ENCODE measurements at regions not wholly inside any gene's neighbourhood (a gene's known extent, or its start where the extent isn't known, plus 50 kb on each side); places are given as distances from the start of the nearest gene placed in this dataset.
A peak's percentile ranks its signal among the peaks of the same experiment; 100 is the strongest.

DNA sequence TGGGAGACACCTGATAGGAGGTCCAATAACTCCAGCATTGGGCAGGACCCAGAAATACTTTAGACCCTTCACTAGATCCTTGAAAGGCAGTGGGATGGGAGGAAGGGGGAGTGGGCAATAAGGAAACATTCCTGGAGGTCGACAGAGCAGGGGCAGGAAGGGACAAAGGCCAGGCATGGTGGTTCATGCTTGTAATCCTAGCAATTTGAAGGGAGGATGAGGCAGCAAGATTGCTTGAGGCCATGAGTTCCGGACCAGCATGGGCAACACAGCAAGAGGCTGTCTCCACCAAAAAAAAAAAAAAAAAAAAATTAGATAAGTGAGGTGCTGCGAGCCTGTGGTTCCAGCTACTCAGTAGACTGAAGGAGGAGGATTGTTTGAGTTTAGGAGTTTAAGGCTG lies 134.9 kb downstream of the JCAD start:
- no peak for DNase-seq

DNA sequence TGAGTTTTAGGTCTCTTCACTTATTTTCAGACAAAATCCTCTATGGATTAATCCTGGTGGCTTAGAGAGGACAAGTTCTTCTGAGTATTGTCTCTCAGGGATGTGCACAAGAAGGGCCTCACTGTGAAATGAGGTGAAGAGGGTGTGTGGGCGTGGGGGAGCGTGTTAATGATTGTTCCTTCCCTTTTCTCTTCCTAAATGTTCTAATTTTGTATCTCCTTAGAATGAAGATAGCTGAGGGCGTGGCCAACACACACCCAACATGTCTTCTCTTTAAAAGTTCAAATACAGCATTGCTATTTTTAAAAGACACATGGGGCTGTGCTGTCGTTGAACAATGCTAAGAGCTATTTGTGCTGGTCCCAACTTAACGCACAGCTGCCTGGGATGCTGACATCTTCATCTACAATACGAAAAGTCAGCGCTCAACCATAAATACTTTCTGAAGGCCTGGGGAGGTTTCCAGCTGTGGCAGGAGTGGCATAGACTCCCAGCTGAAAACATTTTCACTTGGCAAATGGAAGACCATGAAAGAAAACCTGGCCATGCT lies 135.9 kb downstream of the JCAD start:
- no peak for DNase-seq

DNA sequence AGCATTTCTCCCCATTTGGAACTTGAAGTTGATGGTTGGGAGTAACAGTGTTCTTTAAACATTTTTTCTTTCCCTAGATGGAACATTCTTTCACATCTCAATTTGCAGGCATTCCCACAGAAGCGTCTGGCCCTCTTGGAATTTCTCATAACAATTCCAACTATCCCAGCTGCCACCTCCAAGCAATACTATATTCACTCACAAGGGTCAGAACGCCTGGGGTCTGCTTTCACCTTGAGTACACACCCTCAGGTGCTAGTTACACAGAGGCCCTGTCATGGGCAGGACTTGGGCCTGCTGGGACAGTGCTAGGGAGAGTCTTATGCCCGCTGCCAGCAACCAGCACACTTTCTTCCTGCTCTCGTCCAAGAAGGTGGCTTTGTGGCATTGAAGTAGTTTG lies 136.5 kb downstream of the JCAD start:
- no peak for DNase-seq

DNA sequence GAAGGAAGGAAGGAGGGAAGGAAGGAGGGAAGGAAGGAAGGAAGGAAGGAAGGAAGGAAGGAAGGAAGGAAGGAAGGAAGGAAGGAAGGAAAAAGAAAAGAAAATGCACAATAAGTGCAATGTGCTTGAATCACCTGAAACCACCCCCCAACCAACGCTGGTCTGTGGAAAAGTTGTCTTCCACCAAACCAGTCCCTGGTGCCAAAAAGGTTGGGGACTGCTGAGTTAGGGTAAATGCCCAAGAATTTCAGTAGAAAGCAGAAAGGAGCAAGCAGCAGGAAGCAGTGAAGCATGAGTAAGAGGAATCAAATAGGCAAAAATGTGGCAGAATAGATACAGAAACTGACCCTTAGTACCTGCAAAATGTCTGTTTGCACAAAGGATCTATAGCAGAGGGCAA lies 137.2 kb downstream of the JCAD start:
- no peak for DNase-seq

DNA sequence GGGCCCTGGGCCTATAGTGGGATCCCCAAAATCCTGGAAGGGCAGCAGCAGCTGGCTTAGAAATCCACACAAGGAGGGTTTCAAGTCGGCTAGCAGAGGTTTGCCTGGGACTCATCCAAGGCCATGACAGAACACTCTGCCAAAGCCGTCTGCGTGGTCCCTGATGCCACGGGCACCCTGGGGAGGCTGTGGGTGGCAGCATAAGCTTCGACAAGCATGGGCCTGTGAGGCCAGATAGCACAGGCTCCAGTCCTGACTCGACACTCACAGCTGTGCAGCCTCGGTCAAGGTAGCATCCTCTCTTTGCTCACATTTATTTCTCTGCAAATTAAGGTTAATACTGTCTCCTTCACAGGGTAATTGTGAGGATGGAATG lies 138.3 kb downstream of the JCAD start:
- no peak for DNase-seq

DNA sequence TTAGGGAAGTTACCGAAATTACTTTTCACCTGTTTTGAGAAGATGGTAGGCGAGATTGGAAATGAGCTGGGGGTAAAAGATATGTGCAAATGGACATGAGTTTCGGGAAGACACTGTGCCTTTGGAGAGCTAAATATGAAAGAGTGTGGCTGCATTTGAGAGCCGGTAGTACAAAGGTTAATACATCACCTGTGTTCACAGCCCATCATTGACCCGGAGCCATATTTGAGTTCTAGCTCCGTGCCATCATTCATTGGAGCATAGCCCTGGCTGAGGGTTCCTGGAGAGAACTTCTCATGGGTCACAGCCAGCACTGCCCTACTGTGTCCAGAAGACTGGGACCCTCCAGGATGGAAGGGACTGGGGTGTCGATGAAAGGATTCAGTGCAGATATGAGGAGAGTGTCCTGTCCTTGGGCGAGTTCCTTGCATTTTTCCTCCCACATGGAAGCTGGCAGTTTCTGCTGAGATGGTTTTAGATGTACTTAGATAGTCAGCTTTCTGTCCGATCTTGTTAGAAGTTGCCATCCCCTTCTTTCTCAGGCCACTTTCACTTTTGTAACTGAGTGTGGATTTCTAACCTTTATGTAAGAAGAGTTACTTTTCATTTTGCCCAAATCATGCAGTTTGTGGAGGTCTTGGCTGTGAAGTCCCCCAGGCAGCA lies 138.8 kb downstream of the JCAD start:
- DNase-seq = no peak

DNA sequence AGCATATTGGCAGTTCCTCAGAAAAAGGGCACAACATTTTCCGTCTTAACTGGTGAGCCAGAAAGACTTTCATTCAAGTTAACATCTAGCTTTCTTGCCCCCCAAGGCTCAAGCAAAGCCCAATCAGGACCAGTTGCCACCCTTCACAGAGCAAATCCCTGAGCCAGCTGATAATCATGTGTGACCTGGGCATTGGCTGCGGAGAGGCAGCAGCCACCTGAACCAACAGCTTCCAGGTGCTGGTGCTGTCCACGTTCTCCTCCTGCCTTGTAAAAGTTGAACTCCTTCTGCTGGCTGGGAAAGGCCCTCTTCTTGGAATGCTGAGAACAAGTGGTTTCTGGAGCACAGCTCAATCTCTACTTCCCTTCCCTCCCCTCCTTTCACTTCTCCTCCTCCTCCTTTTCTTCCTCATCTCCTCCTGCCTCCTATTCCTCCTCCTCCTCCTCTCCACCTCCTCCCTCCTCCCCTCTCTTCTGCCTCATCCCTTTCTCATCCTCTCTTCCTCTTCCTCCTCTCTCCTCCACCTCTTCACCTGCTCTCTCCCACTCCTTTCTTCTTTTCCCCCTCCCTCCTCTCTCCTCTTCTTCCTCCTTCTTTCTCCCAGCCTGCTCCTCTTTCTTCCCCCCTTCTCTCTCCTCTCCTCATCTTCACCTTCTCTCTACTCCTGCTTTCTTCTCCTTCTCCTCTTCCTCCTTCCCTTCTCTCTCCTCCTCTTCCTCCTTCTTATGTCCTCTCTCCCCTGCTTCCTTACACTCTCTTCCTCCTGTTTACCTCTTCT lies 140.6 kb downstream of the JCAD start:
- DNase-seq = no peak

DNA sequence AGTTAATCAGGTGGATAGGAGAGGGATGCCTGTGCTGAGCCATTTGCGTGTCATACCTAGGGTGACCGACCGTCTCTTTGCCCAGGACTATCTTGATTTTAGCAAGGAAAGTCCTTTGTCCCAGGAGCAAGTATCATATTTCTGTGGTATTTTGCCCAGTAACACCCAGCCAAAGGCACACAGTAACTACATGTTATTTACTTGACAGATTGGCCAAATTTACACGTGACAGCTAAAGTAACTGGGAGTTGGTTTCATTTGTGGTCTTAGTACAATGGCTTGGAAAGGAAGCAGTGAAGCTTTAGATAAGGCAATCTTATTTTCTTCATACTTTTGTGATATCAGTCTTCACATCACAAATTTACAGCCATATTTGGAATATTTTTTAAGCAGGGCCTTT lies 142.1 kb downstream of the JCAD start:
- no peak for DNase-seq

DNA sequence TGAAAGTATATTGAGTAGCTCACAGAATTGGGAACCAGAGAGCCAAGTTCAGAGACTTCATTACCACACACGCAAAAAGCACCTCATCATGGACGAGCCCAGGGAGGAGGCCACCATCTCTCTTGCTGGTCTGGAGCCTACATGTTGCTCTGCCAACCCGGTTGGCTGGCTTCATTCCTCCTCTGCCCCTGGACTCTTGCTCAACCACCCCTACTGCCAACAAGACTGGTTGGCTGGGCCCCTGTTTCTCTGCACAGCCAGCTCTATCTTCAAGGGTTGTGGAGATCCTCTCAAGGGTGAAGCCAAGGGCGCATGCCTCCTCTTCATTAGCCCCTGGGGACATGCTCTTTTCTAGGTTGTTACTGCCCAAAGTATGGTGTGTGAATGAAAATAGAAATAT lies 142.7 kb downstream of the JCAD start:
- DNase-seq = no peak

DNA sequence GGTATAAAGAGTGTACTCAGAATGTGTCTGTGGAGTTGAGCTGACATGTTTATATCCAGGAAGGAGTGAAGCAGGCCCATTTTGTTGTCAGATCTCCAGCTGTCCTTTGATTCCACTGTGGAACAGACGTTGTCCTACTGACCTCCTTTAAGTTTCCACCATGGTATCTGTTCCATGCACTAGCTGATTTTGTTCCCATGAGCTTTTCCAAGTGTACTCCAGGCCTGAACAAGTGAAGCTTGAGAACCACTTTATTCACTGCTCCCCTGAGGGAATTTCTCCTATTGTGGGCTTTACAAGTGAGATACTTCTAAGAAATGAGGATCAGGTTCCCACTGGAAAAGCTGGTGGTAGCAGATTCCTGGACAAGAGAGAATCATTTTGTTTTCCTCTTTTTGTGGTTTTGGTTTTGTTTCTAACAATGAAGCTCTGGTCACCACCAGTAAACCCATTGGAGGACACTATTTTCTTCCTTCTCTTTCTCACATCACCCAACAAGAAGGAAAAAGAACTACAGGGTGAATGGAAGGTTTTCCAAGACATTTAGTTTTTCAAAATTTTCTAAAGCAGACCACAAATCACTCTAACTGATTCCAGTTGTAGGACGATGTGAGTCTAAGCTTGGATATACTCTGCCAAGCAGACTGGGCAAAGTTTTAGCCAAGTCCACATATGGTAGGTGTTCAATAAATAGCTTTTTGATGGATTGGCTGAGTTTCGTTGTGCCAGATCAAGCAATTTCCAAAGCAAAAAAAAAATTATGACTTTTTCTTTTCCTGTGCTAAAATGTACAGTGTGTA lies 144.2 kb downstream of the JCAD start:
- no peak for DNase-seq

DNA sequence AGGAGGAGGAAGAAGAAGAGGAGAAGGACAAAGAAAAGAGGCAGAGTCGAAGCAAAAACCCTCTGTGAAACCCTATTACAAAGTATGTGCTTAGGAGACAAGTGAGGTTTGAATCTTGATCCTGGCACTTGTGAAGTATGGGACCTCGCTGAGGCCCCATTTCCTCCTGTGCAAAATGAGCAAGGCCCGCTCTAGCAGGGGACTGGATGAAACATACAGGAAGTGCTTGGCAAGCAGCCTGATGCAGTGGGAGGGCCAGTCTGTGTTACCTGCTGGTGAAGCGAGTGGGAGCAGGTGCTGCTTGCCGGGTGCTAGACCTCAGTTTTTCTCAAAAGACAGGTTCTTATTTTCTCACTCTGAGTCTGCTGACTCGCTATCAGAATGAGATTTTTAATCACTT lies 150.4 kb downstream of the JCAD start:
- peak in 1 of 5 donors; percentile 11 for DNase-seq

DNA sequence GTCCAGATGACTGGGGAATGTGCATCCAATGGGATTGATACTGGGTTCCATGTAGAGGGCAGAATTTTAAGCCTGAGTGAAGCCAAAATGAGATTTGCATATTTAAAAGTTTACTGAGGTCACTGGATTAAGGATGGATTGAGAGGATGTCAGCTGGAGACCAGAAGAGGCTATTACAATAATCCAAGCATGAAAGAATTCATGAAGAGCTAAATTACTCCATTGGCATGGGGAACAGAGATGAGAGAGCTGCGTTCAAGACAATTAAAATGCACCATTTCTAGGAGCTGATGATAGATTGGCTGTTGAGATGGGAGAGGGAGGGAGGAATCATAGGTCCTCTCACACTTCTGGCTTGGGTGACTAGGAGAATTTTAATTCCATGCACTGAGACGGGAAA lies 158.5 kb downstream of the JCAD start:
- DNase-seq = no peak

DNA sequence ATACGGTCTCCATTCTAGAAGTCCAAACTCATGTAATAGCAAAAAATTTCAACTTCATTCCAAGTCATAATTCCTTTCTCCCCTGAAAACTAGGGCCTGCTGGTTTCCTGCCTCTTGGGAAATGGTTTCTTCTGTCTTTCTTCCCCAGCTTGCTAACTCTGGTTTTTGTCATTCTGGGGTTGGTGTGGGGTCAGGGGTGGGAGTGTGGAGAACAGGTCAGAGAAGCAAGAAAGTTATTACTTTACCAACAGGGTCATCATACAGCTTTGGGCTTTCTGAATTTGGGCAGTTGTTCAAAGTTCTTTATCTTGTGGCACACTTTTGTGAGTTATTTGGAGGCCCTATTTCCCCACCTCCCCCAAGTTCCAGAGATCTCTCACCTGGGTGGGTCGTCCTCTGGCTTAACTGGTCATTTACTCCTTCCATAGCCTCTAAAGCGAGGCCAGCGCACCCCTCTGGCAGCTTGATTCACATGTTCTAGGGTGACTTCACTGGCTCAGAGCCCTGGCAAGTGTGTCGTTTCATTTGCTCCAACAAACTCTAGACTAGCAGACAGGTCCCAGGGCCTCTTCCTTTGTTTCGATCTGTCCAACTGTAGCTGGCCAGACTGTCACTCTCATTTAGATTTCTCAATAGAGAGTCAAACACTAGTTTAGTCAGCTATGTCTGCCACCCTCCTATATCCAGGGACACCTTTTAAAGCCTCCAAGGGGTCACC lies 161.2 kb downstream of the JCAD start:
- no peak for DNase-seq

DNA sequence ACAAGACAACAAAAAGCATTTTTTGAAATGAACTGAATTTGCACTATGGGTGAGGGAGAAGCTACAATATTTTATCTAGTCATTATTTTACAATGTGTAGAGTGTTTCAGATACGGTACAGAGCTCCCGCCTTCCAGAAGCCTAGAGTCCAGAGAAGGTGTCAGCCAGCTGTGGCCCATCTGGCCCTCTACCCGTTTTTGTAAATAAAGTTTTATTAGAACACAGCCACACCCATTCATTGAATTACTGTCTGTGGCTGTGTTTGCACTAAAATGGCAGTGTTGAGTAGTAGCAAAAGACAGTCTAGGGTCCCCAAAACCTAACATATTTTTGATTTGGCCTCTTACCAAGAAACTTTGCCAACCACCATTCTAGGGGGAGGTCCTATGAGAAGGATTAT lies 162.0 kb downstream of the JCAD start:
- no peak for DNase-seq

DNA sequence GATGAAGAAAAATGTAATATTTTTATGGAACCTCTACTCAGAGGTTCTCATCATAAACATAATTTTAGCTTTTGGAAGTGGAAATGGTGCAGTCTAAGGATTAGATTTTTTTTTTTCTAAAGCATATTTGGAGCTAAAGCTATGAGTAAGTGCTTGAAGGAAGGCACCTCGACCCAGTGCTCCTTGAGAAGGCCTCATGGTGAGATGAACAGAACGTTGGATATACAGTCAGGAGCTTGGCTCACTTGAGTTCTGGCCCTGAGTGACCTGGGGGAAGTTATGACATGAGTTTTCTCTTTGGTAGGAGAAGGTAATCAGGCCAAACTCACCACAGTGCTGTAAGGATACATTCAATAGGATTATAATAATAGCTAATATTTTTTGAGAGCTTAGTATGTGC lies 163.3 kb downstream of the JCAD start:
- no peak for DNase-seq

DNA sequence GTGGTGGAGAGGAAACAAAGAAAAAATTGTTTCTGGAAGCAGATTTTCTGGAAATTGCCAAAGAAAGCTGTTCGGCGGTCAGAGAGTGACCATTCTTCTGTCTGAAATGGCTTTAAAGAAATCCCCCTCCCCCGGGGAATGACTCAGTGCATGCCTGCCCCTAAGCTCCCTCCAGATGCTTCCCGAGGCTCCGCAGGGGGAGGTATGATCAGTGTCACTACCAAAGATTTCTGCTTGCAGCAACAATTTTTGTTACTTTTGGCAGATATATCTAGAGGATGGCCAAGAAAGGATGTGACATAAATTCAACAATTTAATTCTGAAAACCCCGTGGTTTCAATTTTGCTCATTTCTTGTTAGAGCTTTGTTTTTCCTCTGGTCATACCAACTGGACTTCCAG lies 163.9 kb downstream of the JCAD start:
- DNase-seq = no peak

DNA sequence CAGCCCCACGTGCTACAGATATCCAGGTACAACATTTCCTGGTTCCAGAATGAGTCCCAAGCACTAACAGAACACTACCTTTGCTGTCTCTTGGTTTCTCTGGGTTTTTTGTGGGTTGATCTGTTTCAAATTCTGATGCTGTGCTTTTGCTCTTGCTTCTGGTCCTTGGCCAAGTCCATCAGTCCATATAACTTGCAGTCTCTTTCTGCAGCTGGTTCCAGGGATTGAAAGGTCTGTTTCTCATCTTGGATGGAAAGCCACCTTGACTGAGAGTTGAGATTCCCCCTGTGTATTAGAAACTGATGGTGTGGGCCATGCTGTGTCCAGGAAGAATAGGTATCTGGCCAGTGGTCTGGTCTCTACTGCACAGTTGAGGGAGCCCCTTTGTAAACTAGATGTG lies 171.1 kb downstream of the JCAD start:
- no peak for DNase-seq

DNA sequence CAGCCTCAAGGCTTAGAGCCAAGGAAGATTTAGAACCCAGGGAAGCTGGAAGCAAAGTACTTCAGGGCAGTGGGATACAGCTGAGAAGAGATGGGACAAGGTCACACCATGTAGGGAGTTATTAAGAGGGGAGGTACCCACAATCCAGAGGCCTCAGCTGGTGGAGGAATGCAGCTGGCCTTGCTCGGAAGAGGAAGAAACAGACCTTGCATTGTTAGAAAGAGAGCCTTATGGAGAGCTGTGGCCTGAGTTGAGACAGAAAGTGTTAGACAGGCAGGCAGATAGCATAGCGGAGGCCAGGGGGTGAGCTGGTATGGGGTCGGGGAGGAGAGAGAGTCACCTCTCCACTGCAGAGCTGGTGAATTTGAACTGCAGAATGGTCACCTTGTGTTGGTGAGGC lies 173.1 kb downstream of the JCAD start:
- DNase-seq = no peak

DNA sequence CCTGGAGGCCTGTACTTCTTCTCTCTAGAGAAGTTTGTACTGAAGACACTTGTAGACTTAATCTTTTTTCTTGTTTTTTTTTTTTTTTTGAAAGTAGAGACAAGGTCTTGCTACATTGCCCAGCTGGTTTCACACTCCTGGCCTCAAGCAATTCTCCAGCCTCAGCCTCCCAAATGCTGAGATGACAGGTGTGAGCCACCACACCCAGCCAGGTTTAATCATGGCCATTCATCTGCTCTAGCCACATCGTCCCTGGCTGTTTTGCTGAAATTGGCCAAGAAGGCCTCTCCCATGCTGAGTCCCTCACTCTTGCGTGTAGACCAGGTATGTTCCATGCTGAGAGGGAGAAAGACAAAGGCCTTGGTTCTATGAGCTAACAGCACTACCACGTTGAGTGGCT lies 176.2 kb downstream of the JCAD start:
- no peak for DNase-seq

DNA sequence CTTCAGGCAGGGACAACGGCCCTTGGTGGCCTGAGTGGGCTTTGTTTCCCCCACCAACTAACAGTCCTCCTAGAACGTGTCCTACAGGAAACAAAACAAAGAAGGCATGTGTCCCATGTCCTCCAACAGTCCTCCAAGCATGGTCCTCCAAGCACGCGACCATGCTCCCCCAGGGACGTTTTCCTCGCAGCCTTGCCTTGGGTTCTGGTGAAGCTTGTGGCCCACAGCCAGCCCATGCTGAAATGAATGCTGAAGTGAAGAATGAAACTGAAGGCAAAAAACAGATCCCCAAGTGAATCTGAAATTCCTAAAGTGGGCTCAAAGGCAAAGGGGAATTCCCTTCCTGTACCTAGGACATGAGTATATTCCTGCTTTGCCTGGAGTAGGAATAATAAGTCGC lies 176.6 kb downstream of the JCAD start:
- DNase-seq = no peak

DNA sequence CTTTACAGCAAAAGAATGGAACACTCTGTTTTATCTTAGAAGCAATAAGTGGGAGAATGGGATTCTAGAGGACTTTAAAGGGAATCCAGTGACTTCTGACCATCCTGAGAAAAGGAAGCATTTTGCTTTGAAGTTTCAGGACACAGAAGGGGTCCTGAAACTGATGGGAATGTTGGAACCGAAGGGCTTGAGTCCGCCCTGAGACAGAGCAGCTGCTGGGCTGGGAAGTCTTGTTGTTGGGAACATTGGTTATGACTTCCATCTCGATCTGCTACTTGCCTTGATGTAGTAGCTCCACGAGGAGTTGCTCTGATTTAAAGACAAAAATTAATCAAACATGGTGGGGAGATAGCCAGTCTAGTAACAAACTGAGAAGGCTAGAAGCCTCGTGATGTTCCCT lies 177.6 kb downstream of the JCAD start:
- no peak for DNase-seq

DNA sequence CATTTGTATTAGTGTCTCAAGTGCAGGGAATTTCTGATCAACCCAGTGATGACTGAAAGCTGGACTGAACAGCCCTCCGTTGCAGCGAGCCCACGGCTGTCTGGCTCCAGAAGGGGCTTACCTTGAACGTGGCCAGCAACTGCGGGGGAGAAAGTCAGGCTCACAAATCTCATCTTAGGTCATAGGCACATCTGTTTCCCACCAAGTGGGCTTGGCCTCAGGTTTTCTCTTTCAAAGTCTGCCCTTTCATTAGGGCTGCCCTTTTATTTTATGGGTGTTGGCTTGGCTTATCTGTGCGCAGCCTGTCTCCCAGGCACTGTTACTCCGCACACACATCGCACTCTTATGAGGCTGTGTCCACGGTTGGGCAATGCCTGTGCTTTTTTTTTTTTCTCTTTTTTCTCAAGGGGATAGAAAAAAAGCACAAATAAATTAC lies 178.0 kb downstream of the JCAD start:
- DNase-seq = no peak

DNA sequence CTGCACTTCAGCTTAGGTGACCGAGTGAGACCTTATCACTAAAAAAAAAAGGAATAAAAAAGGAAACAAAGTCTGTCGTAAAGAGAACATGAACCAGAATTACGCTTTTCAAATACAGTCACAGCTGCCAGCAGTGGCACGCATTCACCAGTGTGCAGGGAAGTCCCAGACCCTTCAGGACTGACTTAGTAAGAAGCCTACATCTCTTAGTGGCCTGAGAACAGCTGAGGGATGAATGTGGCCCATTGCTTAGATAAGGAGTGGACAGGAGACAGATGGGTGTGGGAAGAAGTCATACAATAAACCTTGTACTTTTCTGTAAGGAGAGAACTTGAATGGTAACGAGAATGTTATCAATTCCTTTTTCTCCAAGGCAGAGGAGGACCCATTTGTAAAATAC lies 178.5 kb downstream of the JCAD start:
- no peak for DNase-seq

All from T-helper 1 cell (primary cell).